GM12874 (cell line): ENCODE measurements at regions not wholly inside any gene's neighbourhood (a gene's known extent, or its start where the extent isn't known, plus 50 kb on each side); places are given as distances from the start of the nearest gene placed in this dataset.

ENCODE experiments used
- CTCF ChIP-seq: IDR thresholded peaks from 2 replicates; pipeline ENCODE4 v1.5.1; 2011; ENCODE audit warnings: low read depth, mild to moderate bottlenecking, control low read depth, low read length, moderate library complexity; ENCODE audit not compliant: insufficient read depth

- TF ChIP-seq CTCF = no peak
Observed at GRCh38 chr1:8267307-8267706, 50.6 kb upstream of the SLC45A1 start.

DNA sequence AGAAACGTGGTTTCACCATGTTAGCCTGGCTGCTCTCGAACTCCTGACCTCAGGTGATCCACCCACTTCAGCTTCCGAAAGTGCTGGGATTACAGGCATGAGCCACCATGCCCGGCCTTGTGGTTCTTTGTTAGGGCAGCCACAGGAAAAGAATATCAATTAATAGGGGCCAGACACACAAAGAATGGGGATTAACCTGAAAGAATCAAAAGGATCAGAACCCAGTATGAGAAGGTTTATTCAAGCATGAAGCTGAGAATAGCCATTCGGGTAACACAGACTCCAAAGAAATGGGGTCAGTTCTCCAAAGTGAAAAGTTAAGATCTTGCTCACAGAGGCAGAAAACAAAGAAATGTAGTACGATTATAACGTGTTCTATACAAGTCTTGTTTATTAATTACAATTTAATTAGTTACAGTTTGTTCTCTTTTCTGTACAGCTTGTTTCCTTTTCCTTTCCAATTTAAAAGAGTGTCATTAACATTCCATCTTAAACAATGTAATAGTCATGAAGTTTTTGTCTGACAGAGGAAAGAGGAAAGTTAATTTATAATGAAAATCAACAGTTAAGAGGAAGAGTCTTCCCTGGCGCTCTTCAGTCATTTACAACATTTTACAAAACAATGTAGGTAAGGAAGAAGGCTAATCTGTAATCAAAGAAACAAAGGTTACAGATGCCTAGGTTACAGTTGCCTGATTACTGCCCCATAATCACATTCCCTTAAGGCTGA is 51.3 kb upstream of the SLC45A1 start:
- no peak for TF ChIP-seq CTCF

DNA sequence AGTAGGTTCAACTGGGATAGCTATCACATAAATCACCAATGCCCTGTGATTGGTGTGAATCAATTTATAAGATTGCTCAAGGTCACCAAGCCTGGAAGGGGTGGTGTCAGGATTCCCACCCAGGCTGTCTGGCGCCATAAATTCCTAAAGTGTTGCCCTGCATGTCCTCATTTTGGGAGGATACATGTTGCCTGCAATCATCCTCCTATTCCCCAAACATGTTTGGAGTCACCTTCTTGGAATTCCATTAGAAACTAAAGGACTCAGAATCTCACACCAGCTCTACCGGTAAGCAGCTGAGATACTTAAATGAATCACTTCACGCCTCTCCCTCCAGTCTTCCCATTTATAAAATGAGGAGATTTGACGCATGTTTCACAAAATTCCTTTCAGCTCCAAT is 54.1 kb upstream of the SLC45A1 start:
- no peak for TF ChIP-seq CTCF

DNA sequence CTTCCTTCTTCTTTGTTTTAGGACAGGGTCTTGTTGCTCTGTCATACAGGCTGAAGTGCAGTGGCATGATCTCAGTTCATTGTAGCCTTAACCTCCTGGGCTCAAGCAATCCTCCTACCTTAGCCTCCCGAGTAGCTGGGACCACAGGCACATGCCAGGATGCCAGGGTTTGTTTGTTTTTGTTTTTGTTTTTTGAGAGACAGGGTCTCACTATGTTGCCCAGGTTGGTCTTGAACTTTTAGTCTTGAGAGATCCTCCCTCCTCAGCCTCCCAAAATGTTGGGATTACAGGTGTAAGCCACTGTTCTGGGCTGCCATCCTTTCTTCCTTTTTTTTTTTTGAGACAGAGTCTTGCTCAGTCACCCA is 56.5 kb upstream of the SLC45A1 start:
- TF ChIP-seq CTCF = no peak

- TF ChIP-seq CTCF = no peak
Observed at GRCh38 chr1:8259498-8260290, 58.2 kb upstream of the SLC45A1 start.

DNA sequence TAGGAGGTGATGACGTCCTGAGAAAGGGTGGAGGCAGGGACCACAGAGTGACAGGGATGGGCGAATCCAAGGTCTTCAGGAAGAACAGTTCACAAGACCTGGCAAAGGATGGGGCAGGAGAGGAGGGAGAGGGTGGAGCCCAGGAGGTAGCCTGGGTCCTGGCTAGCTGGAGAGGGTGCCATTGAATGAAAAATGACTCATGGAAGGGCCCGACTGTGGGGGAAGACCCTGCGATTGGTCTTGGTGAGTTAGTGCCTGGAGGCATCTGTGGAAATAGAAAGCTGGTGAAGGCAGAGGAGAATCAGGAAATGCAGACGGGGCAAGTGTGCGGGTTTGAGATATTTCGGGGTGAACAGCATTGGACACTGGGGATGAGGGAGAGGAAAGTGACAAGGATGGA is 60.3 kb upstream of the SLC45A1 start:
- no peak for TF ChIP-seq CTCF

DNA sequence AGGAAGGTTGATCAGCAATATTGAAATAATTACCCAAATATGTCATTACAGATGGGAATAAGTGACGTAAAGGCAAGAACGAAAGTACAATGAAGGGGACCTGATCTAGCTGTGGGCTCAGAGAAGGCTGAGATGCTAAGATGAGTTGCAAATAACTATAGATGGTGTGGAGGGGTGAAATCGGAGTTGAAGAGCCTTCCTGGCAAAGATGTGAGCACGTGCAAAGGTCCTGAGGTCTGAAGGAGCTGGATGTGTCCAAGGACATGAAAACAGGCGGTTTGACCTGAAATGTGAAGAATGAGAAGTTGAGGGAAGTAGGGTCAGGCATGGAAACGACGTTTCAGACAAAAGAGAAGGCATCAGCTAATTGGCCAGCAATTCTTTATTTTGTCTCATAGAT is 61.6 kb upstream of the SLC45A1 start:
- TF ChIP-seq CTCF = no peak
